ENCODE measurements at regions not wholly inside any gene's neighbourhood (a gene's known extent, or its start where the extent isn't known, plus 50 kb on each side); places are given as distances from the start of the nearest gene placed in this dataset.

DNA sequence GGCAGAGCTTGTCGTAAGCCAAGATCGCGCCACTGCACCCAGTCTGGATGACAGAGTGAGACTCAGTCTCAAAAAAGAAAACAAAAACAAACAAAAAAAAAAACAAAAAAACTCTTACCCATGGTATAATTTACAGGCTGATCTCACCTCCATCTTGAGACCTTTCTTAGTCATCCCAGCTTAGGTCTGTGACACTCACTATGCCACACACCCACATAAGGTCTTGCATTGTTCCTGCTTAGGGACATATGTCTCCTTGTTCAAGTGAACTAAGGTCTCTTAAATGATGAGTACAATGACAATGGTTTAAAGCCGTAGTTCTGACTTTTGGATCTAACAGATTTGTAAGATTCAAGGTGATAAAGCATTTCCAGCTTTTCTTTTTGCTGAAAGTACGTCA lies 360.2 kb upstream of the ARHGEF26 start:
- Histone ChIP-seq H3K9ac (ENCODE audit: low read depth, low read length, poor library complexity, severe bottlenecking) (no peak overlapping the region), H3K4me3 (ENCODE audit: low read length, poor library complexity, severe bottlenecking) (no peak overlapping the region), H3K79me2 (ENCODE audit: insufficient read depth, low read length) (no peaks in the 10 kb centered on the region)

DNA sequence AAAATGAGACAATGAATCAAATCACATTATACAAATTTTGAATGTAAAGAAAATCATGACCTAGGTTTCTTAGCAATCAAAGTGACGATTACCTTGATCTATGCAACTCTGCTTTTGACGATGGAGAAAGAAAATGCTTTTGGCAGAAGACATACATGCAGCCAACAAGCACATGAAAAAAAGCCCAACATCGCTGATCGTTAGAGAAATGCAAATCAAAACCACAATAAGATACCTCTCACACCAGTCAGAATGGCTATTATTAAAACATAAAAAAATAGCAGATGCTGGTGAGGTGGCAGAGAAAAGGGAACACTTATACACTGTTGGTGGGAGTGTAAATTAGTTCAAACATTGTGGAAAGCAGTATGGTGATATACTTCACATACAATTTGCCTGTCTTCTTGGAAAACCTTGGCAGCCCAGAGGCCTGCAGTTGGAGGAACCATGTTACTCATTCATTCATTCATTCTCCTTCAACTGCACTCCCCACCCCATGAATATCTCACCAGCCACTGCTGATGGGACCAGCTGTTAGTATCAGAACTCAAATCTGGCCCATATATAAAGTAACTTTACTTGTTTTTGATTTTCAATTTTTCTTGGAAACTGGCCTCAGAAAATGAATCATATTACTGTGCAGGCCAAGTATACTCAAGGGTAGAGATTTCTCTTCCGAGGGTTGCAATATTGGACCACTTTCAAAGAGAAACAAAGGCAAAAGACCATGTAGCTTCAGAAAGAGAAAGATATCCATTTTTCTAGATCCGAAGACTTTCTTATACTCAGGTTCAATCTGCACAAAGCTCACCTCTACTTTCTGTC lies 358.6 kb upstream of the ARHGEF26 start:
- H3K27me3 ChIP-seq (ENCODE audit: insufficient read depth, low read length, poor library complexity, severe bottlenecking) = no peaks in the 10 kb centered on the region
- H3K4me1 ChIP-seq (ENCODE audit: insufficient read depth, low read length, poor library complexity, severe bottlenecking) = no peaks in the 10 kb centered on the region
- H3K9ac ChIP-seq (ENCODE audit: low read depth, low read length, poor library complexity, severe bottlenecking) = no peak overlapping the region
- H3K36me3 ChIP-seq (ENCODE audit: insufficient read depth, low read length) = no peaks in the 10 kb centered on the region
- TF ChIP-seq, protein P1, sequence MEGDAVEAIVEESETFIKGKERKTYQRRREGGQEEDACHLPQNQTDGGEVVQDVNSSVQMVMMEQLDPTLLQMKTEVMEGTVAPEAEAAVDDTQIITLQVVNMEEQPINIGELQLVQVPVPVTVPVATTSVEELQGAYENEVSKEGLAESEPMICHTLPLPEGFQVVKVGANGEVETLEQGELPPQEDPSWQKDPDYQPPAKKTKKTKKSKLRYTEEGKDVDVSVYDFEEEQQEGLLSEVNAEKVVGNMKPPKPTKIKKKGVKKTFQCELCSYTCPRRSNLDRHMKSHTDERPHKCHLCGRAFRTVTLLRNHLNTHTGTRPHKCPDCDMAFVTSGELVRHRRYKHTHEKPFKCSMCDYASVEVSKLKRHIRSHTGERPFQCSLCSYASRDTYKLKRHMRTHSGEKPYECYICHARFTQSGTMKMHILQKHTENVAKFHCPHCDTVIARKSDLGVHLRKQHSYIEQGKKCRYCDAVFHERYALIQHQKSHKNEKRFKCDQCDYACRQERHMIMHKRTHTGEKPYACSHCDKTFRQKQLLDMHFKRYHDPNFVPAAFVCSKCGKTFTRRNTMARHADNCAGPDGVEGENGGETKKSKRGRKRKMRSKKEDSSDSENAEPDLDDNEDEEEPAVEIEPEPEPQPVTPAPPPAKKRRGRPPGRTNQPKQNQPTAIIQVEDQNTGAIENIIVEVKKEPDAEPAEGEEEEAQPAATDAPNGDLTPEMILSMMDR (conservative IDR thresholded peaks at IDR 0.05; ENCODE audit: low read length) = no peak
- no peak for TF ChIP-seq EZH2phosphoT487 (IDR thresholded peaks at IDR 0.05; ENCODE audit: borderline replicate concordance)
- H3K4me2 ChIP-seq (ENCODE audit: low read depth, low read length, poor library complexity, severe bottlenecking) = no peak overlapping the region
- H3K9me3 ChIP-seq (ENCODE audit: insufficient read depth, low read depth, low read length) = no peaks in the 10 kb centered on the region
- no peak overlapping the region for H2AFZ ChIP-seq (ENCODE audit: low read length)
- no peaks in the 10 kb centered on the region for H4K20me1 ChIP-seq (ENCODE audit: insufficient read depth, low read length, poor library complexity, severe bottlenecking)
- H3K4me3 ChIP-seq (ENCODE audit: low read length, poor library complexity, severe bottlenecking) = no peak overlapping the region
- H3K9me2 ChIP-seq (replicated peaks; ENCODE audit: low read depth, low read length) = no peaks in the 10 kb centered on the region
- H3F3A ChIP-seq (ENCODE audit: low read depth) = no peaks in the 10 kb centered on the region
- H3K79me2 ChIP-seq (ENCODE audit: insufficient read depth, low read length) = no peaks in the 10 kb centered on the region

More for the DNA sequence above, 360.2 kb upstream of the ARHGEF26 start:
- no peaks in the 10 kb centered on the region for H3K36me3 ChIP-seq (ENCODE audit: insufficient read depth, low read length)
- H2AFZ ChIP-seq (ENCODE audit: low read length) = no peak overlapping the region
- no peaks in the 10 kb centered on the region for H3K27me3 ChIP-seq (ENCODE audit: insufficient read depth, low read length, poor library complexity, severe bottlenecking)
- no peaks in the 10 kb centered on the region for H4K20me1 ChIP-seq (ENCODE audit: insufficient read depth, low read length, poor library complexity, severe bottlenecking)
- no peaks in the 10 kb centered on the region for H3K9me2 ChIP-seq (replicated peaks; ENCODE audit: low read depth, low read length)
- H3K9me3 ChIP-seq (ENCODE audit: insufficient read depth, low read depth, low read length) = no peaks in the 10 kb centered on the region
- TF ChIP-seq, protein P1 (conservative IDR thresholded peaks at IDR 0.05; ENCODE audit: low read length) = no peak
- TF ChIP-seq EZH2phosphoT487 (IDR thresholded peaks at IDR 0.05; ENCODE audit: borderline replicate concordance) = no peak
- no peak overlapping the region for H3K4me2 ChIP-seq (ENCODE audit: low read depth, low read length, poor library complexity, severe bottlenecking)
- H3F3A ChIP-seq (ENCODE audit: low read depth) = no peaks in the 10 kb centered on the region
- no peaks in the 10 kb centered on the region for H3K4me1 ChIP-seq (ENCODE audit: insufficient read depth, low read length, poor library complexity, severe bottlenecking)

DNA sequence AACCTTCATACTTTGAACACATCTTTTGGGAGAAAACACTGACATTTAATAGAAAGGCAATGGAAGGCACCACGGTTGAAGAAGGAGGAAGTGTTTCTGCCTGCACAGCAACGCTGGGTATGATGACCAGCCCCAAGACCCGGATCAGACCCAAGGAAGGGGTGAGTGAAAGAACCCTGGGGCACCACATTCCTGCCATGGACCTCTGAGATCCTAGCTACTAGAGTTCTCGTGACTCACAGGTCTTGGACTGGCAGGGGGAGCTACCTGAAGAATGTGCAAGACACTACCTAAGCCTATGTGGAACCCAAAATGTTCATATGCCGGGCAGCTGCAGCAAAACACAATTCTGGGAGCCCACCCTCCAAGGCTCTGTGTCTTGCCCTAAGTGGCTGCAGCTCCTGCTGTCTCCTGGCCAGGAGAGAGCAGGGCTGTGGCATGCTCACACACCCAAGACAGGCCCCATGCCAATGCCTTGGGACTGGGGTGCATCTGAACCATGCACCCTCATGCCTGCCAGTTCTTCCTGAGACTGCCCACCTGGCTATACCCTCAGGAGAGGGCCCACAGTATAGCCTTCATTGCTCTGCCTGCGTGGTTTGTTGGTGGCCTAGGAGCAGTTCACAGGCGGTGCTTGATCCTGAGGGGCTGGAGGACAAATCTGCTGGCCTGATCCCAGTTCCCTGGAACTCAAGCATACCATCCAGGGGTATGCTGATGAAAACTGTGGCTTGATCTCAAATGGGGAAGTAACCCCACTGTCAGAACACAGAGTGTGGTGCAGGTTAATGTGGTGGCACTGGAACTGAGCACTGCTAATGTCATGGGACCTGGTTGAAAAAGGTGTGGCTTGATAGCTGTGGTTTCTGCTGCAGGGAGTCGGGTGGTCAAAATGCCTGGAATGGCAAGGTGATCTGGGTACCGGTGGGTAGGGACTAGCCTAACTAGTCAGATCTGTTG lies 353.3 kb upstream of the ARHGEF26 start:
- peaks cover 5% of the 10 kb centered on the region; the same call in 1 of the 2 replicates for H3K9me3 ChIP-seq (ENCODE audit: insufficient read depth, low read depth, low read length)
- no peak for TF ChIP-seq EZH2phosphoT487 (IDR thresholded peaks at IDR 0.05; ENCODE audit: borderline replicate concordance)
- TF ChIP-seq, protein P1 (conservative IDR thresholded peaks at IDR 0.05; ENCODE audit: low read length) = no peak
- no peaks in the 10 kb centered on the region for H3K4me1 ChIP-seq (ENCODE audit: insufficient read depth, low read length, poor library complexity, severe bottlenecking)
- H3K79me2 ChIP-seq (ENCODE audit: insufficient read depth, low read length) = no peaks in the 10 kb centered on the region
- no peaks in the 10 kb centered on the region for H3F3A ChIP-seq (ENCODE audit: low read depth)
- H3K4me3 ChIP-seq (ENCODE audit: low read length, poor library complexity, severe bottlenecking) = no peak overlapping the region
- no peak overlapping the region for H3K4me2 ChIP-seq (ENCODE audit: low read depth, low read length, poor library complexity, severe bottlenecking)
- no peak overlapping the region for H2AFZ ChIP-seq (ENCODE audit: low read length)
- no peaks in the 10 kb centered on the region for H4K20me1 ChIP-seq (ENCODE audit: insufficient read depth, low read length, poor library complexity, severe bottlenecking)
- H3K27me3 ChIP-seq (ENCODE audit: insufficient read depth, low read length, poor library complexity, severe bottlenecking) = no peaks in the 10 kb centered on the region
- no peak overlapping the region for H3K9ac ChIP-seq (ENCODE audit: low read depth, low read length, poor library complexity, severe bottlenecking)
- no peaks in the 10 kb centered on the region for H3K9me2 ChIP-seq (replicated peaks; ENCODE audit: low read depth, low read length)
- H3K36me3 ChIP-seq (ENCODE audit: insufficient read depth, low read length) = no peaks in the 10 kb centered on the region
